Activated CD8-positive, alpha-beta memory T cell treated with anti-CD3 and anti-CD28 coated beads for 36 hours (primary cell): ENCODE measurements at regions not wholly inside any gene's neighbourhood (a gene's known extent, or its start where the extent isn't known, plus 50 kb on each side); places are given as distances from the start of the nearest gene placed in this dataset.

Source experiments
- CTCF ChIA-PET: fragments of 350-600 bp; sonication (Branson Sonifier 250); formaldehyde crosslinking; loops from one replicate; lab custom pipeline; 2021; ENCODE audit warnings: antibody characterized with exemption; lab: Charles Lee
- POLR2A ChIA-PET: fragments of 350-600 bp; sonication (Branson Sonifier 250); formaldehyde crosslinking; loops from one replicate; lab custom pipeline; 2021; ENCODE audit warnings: antibody characterized with exemption; lab: Charles Lee

- ChIA-PET CTCF (no interaction called here), POLR2A (no interaction called here)
These were observed 68.9 kb upstream of the HAAO start for GRCh38 chr2:42861321-42861720.

DNA sequence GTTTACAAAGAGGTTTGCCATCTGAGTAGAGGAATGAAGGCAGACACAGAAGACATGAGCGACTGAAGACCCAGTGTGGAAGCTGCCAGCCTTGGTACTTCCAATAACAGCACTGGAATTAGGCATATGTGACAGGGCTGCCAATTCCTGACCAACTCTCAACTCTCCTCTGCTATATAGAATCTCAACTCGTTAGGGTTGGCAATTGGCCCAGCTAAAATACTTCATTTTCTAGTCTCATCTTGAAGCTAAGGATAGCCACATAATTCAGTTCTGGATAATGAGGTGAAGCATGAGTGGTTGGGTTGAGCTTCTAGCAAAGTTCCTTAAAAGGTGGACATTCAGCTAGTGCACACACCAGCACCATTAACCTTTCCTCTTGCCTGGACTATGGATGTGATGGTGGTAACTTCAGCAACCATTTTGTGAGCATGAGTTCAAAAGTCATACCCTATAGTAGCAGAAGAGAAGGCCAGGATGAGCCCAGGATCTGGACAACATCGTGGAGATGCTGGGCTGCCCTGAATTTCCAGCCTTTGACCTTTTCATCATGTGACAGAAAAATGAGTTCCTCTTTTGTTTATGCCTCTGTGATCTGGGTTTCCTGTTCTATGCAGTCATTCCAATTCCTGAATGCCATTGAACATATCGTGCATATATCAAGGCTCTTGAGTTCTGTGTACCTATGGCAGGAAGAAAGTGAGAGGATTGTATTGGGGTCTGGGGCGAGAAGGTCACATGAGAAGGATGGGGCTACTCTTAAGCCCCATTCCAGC lies 68.1 kb upstream of the HAAO start:
- POLR2A ChIA-PET: no interaction called here
- CTCF ChIA-PET: no interaction called here

- ChIA-PET CTCF (interaction anchor here (0.6 to 1.0 kb wide), 5 partner anchors 20 to 692 kb away, joined by 3 to 4 read pairs (median 3); no protein-coding TSS in a partner anchor), POLR2A (no interaction called here)
These were observed 67.4 kb upstream of the HAAO start for GRCh38 chr2:42859791-42860190.

GRCh38 chr2:42859006-42859552 lies 66.7 kb upstream of the HAAO start:
- ChIA-PET POLR2A (no interaction called here), CTCF (interaction anchor here (0.6 to 1.0 kb wide), 5 partner anchors 21 to 693 kb away, joined by 3 to 4 read pairs (median 3); no protein-coding TSS in a partner anchor)

DNA sequence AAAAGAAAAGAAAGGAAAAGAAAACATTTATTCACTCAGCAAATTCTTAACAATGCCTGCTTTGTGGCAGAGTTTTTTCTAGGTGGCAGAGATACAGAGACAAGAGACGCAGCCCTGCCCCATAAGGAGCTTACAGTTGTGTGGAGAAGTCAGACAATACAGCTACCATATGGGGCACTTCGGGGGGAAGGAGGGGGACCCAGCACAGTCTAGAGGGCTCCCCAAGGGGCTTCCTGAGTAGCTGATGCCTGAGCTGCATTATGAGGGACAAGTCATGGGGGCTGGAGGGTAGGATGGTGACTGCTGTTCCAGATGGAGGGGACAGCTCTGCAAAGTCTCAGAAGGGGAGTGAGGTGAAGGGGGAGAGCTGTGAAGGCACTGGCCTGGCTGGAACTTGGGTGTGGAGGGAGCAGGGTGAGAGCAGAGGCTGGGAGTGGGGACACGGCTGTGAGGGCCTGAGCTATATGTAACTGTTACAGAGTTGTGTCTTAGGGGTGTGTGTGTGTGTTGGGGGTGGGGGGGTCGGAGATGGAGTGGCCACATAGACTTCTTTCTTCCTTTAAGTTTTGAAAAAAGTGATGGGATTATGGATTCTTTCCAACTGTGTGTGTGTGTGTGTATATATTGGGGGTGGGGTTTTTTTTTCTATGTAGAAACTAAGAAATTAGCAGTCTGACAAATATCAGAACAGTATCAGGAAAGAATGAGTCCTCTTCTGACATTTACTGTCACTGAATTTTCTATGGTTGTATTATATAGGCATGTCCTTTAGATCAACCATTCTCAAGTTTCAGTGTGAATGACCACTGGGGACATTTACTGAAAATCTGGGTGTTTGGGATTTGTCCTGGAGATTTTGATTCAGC lies 66.0 kb upstream of the HAAO start:
- ChIA-PET POLR2A (interaction anchor here (0.6 kb wide), 1 partner anchor 680 kb away, joined by 5 read pairs; no protein-coding TSS in a partner anchor), CTCF (interaction anchor here (0.7 to 1.0 kb wide), 4 partner anchors 22 to 281 kb away, joined by 3 to 5 read pairs (median 4); no protein-coding TSS in a partner anchor)

GRCh38 chr2:42856891-42857632 lies 64.7 kb upstream of the HAAO start:
- CTCF ChIA-PET: interaction anchor here (0.6 to 0.8 kb wide), 2 partner anchors 29 to 360 kb away, joined by 3 to 4 read pairs; no protein-coding TSS in a partner anchor
- POLR2A ChIA-PET: interaction anchor here (0.6 kb wide), 1 partner anchor 747 kb away, joined by 5 read pairs; no protein-coding TSS in a partner anchor

DNA sequence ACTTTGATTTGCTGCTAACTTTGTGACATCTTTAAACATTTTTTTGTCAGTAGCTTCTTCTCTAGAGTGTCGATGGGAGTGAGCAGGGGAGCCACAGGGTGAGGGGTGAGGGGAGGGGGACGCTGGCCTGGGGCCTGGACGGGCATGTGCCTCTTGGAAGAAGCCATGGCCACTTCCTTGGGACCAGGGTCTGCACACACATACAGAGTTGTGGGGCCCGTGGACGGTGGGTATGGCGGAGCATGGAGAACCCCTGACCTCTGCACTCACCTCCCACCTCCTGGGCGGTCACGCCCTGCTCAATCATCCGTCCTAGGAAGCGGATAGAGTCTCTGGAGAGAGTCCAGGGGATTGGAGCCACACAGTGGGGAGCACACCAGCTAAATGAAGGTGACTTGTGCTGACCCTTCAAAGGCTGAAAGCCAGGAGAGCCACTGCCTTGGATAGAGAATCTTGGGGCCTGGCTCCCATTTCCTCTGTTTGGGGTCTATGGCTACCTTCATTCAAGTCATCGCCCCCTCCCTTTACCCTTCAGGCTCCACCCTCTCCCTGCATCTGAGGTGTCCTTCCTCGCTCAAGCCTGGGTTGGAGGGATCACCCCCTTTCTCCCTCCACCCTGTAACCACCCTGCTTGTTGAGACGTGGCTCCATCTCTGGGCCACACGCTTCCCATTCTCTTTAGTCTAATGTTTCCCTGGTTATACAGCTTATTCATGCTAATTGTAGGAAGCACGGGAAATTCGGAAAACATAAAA lies 63.9 kb upstream of the HAAO start:
- CTCF ChIA-PET: no interaction called here
- POLR2A ChIA-PET: no interaction called here

DNA sequence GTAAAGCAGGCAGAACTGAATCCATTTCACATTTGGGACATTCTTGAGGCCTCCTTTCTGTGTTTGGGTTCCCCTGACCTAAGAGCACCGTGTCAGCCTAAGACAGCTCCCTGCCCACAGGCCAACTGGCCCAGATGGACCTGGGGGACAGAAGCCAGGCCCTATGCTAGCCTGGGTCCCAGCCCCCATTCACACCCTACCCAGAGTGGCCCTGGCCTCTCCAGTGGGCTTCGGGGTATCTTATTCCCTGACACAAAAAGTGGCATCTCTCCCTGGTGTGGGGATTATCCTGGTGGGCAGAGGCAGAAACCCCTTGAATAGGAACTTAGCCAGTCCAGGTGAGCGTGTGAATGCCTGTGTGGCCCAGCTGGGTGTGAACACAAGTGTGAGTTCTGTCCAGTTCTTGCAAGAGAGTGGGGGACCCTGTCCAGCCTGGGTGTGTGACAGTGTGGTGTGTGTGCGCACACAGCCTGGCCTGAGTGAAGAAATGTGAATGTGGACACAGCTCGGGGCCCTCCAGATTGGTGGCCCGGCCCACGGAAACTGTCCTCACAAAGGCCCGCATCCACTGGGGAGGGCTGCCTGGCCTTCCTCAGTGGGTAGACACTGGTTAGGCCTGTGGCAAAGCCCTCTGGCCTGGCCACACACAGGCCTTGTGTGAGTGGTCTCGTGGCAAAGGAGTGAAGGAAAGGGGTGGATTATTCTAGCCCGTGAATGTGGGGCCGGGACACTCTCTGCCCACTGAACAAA lies 63.0 kb upstream of the HAAO start:
- POLR2A ChIA-PET: no interaction called here
- CTCF ChIA-PET: no interaction called here

DNA sequence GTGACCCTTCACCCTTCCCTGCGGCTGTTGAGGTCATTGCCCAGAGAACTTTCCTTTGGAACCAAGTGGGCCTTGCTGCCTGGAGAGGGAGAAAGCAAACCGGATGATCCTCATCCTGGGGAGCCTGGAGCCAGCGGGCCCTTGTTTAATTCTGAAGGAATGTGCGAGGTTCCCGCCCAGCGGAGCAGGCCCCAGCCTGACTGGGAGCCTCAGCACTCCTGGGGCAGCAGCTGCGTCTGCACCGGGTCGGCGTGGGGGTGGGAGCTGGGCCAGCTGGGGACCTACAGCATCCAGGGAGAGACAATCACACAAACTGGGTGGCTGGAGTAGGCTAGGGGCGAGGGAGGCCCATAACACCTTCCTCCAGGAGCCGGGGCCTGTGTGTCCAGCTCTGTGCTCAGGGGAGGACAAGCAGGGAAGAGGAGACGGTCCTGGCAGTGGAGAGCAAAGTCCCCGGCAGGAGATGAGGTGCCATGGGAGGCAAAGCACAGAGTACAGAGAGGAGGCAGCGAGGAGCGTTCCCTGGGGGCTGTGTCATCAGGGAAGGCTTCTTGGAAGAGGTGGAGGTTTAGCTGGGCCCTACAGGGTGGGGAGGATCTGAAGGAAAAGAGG lies 61.9 kb upstream of the HAAO start:
- ChIA-PET CTCF (no interaction called here), POLR2A (no interaction called here)

DNA sequence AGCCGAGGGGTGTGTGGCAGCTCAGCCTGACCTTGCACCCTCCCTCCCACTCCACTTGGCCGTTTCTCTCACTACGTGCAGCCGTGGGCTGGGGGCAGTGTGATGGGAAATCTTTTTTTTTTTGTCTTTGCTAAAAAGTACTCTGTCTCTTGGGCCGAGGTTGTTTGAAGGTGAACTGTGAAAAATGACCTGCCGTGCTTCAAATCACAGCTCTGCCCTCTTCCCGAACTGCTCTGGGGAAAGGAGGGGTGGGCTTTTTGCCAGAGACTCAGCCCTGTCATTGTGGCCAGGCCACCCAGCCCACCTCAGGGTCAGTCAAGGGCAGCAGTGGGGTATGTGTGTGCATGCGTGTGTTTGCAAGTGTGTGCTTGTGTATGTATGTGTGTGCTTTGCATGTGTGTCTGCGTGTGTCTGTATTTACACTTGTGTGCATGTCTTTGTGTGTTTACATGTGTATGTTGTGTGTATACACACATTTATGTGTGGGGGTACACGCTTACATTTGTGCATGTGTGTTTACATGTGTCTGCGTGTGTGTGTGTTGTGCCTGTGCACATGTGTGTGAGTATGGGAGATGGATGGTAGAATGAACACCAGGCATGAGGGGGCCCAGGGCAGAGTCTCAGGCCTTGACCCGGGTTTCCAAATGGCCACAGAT lies 61.3 kb upstream of the HAAO start:
- POLR2A ChIA-PET: no interaction called here
- CTCF ChIA-PET: no interaction called here

GRCh38 chr2:42852798-42853197 lies 60.4 kb upstream of the HAAO start:
- POLR2A ChIA-PET: no interaction called here
- CTCF ChIA-PET: no interaction called here

DNA sequence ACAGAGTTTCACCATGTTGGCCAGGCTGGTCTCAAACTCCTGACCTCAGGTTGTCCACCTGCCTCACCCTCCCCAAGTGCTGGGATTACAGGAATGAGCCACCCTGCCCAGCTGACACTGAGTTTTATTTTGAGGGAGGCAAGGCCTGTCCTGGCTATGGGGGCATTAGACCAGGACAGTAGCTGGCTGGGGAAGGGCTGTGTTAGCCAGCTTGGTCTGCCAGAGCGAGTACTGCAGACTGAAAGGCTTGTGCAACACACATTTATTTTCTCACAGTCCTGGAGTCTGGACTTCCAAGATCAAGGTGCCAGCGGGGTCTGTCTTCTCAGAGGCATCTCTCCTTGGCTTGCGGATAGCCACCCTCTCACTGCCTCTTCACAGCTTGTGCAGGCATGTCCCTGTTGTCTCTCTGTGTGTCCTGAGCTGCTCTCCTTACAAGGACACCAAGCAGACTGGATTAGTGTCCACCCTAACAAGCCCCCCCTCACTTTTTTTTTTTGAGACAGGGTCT lies 59.4 kb upstream of the HAAO start:
- CTCF ChIA-PET: no interaction called here
- POLR2A ChIA-PET: no interaction called here

DNA sequence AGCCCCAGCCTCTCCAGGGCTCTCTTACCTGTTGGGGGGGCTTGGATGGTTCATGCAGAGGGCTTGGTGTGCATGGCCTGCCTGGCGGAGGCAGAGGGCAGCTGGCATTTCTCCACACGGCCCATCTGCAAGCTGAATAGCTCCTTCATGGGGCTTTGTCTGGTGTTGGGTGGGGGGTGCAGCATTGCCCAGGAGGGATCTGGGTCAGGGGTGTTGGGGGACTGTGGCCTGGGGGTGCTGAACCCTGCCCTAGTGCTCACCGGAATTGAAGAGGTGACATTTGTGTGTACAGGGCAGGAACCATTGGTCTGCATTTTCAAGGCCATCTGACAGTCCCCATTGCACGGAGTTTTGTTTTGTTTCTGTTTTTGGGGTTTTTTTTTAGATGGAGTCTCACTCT lies 58.8 kb upstream of the HAAO start:
- CTCF ChIA-PET: interaction anchor here (0.7 kb wide), 1 partner anchor 412 kb away, joined by 7 read pairs; no protein-coding TSS in a partner anchor
- POLR2A ChIA-PET: interaction anchor here (0.6 kb wide), 1 partner anchor 119 kb away, joined by 9 read pairs; no protein-coding TSS in a partner anchor

DNA sequence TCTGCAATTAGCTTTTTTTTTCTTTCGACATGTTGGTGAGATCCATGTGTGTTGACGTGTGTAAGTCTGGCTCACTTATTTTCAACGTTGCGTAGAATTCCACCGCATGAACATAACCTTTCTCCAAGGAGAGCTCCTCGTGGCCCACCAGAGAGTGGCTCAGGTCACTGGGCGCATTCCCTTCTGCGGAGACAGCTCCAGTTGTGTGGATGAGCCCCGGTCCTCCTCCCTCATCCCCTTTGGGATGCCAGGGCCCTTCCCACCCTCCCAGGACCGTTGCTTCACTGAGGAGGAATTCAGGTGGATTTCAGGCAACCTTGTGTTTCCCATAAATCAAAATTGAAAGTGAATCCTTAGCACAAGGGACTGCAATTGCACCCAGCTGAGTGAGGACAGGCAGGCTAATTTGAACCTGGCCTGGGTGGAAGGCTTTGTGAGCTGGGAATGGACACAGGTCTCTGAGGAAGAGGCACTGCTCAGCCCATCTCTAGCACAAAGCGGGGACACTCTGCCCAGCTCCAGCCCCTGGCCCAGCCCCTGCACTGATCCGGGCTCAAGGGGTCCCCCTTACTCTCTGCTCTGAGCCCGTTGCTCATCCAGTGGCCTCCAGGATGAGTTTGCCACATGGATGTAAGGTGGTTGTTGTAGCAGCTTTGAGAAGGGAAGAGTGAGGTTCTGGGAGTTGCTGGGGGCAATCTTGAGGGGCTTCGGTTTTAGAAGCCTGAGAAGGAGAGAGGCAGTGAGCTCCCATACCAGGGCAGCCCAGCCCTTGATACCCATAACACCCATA lies 57.8 kb upstream of the HAAO start:
- ChIA-PET POLR2A (no interaction called here), CTCF (interaction anchor here (0.5 to 0.8 kb wide), 2 partner anchors 20 to 22 kb away, joined by 3 read pairs; no protein-coding TSS in a partner anchor)

- ChIA-PET CTCF (interaction anchor here (0.8 kb wide), 1 partner anchor 21 kb away, joined by 3 read pairs; no protein-coding TSS in a partner anchor), POLR2A (no interaction called here)
These were observed 56.9 kb upstream of the HAAO start for GRCh38 chr2:42849311-42849710.
